HG02973 (cell line): ENCODE measurements at regions not wholly inside any gene's neighbourhood (a gene's known extent, or its start where the extent isn't known, plus 50 kb on each side); places are given as distances from the start of the nearest gene placed in this dataset.
A peak's percentile ranks its signal among the peaks of the same experiment; 100 is the strongest.
"Not testable (repeated sequence)": the region's sequence is repeated elsewhere in the genome, so short reads cannot be mapped to it uniquely, and the experiment has no call there.

Source experiments
- ATAC-seq: cut with Tn5 transposase; IDR thresholded peaks from one replicate; pipeline ENCODE4 v1.9.1; 2021; ENCODE audit warnings: moderate library complexity; ENCODE audit not compliant: unreplicated experiment

- peak; percentile 61 for ATAC-seq
Observed at GRCh38 chr6:119535332-119535731, 185.8 kb upstream of the MAN1A1 start.

GRCh38 chr6:119533603-119534279, 184.2 kb upstream of the MAN1A1 start:
- ATAC-seq = peak; percentile 64

GRCh38 chr6:119527231-119527578, 177.6 kb upstream of the MAN1A1 start:
- no peak for ATAC-seq

- ATAC-seq = no peak
Observed at GRCh38 chr6:119526561-119527230, 177.1 kb upstream of the MAN1A1 start.

GRCh38 chr6:119524410-119524809, 174.8 kb upstream of the MAN1A1 start:
- ATAC-seq = no peak

- ATAC-seq = no peak
Observed at GRCh38 chr6:119523556-119523955, 174.0 kb upstream of the MAN1A1 start.

- ATAC-seq = no peak
Observed at GRCh38 chr6:119521251-119521650, 171.7 kb upstream of the MAN1A1 start.

- no peak for ATAC-seq
Observed at GRCh38 chr6:119517428-119517827, 167.9 kb upstream of the MAN1A1 start.

GRCh38 chr6:119514345-119514744, 164.8 kb upstream of the MAN1A1 start:
- ATAC-seq = no peak

- no peak for ATAC-seq
Observed at GRCh38 chr6:119511024-119511423, 161.5 kb upstream of the MAN1A1 start.

- ATAC-seq = no peak
Observed at GRCh38 chr6:119510246-119510645, 160.7 kb upstream of the MAN1A1 start.

GRCh38 chr6:119506631-119507174, 157.1 kb upstream of the MAN1A1 start:
- no peak for ATAC-seq

- ATAC-seq = peak; percentile 63
Observed at GRCh38 chr6:119501798-119502483, 152.4 kb upstream of the MAN1A1 start.

GRCh38 chr6:119499797-119500196, 150.2 kb upstream of the MAN1A1 start:
- no peak for ATAC-seq

- ATAC-seq = no peak
Observed at GRCh38 chr6:119497988-119498727, 148.6 kb upstream of the MAN1A1 start.

- no peak for ATAC-seq
Observed at GRCh38 chr6:119495230-119495683, 145.7 kb upstream of the MAN1A1 start.

GRCh38 chr6:119493980-119494379, 144.4 kb upstream of the MAN1A1 start:
- no peak for ATAC-seq

- not testable (repeated sequence) for ATAC-seq
Observed at GRCh38 chr6:119491112-119491511, 141.6 kb upstream of the MAN1A1 start.

GRCh38 chr6:119490050-119490449, 140.5 kb upstream of the MAN1A1 start:
- ATAC-seq = not testable (repeated sequence)

- ATAC-seq = no peak
Observed at GRCh38 chr6:119484598-119484997, 135.0 kb upstream of the MAN1A1 start.

GRCh38 chr6:119483908-119484307, 134.3 kb upstream of the MAN1A1 start:
- ATAC-seq = no peak
